ENCODE measurements at regions not wholly inside any gene's neighbourhood (a gene's known extent, or its start where the extent isn't known, plus 50 kb on each side); places are given as distances from the start of the nearest gene placed in this dataset.

DNA sequence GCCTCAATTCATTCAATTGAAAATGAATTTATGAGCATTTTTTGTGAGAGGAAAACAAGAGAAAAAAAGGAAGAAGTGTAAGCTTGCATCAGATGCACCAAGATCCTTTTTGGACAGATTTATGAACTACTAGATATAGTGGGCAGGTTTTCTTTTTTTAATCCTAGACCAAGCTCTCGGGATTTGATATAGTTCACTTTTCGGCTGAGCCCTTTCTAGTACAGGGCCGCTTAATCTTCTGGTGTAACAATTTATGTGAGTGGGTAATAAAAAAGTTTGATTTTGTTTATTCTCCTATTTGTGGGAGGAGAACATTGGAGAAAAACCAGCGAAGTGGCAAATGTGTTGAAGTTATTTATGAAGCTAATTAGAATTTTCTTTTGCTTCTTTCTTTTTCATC, 538.0 kb downstream of the UTRN start:
- no peak for DNase-seq (ENCODE audit: low read depth, low spot score)

DNA sequence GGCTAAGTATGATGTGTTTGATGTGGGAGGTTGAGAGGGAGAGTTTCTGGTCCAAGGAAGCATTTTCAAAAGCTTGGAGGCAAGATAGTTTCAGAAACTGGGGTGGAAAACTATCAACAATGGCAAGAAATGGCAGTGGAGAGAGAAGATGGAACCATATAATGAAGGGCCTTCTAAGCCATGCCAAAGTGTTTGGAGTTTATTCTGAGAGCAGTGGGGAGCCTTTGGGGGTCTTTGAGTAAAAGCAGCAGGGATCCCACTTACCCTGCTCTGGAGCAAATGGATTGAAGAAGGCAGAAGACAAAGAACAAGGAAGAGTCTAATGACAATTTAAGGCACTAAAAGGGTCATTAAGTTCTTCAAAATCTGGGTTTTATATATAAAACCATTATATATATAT, 538.9 kb downstream of the UTRN start:
- DNase-seq (ENCODE audit: low read depth, low spot score): no peak

DNA sequence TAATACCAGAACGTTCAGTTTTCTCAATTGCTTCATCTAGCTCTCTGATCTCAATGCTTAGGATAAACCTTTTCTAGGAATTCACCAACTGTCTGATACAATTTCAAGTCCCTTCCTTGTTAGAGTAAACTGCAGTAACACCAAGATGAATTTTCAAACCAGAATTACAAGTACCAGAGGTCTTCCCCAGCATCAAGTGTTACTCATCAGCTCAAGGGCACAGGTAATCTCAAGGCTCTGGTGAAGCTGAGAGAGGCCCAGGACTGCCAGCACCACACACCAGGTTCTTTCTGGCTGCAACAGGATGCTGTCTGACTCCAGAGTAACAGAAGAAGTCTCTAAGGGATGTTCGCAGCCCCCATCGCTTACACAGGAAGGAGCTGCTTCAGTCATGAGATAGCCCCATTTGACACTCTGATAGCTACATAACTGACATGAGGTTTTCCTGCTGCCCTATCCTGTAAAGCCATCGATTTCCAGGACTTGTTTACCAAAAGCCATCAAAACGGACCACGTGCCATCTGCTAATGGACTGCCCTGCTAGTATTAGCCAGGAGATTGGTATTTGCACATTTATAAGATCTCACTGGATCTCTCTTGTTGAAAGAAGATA, 549.4 kb downstream of the UTRN start:
- DNase-seq (ENCODE audit: low read depth, low spot score): no peak

DNA sequence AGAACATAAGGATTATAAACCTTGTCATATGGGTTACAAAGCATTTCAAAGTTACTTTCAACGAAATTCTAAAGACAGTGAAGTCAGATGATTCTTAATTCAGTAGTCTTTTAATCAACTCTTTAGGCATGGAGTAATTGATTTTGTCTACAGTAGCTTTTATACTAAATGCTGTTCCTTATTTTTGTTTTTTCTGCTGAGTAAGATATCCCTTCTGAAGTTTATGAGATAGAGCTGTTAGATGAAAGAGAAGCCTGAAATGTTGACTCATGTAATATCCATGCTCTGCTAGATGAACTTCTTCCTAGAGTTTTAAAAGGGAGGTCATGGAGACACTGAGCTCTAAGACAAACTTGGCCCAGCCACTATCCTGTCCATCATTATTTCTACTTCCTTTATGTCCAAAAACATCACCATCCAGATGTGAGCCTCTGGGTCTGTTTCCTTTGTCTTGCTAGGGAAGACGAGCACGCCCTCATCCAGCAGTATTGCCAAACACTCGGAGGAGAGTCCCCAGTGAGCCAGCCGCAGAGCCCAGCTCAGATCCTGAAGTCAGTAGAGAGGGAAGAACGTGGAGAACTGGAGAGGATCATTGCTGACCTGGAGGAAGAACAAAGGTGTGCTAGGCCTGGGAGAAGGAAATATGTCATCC, 550.3 kb downstream of the UTRN start:
- no peak for DNase-seq (ENCODE audit: low read depth, low spot score)

DNA sequence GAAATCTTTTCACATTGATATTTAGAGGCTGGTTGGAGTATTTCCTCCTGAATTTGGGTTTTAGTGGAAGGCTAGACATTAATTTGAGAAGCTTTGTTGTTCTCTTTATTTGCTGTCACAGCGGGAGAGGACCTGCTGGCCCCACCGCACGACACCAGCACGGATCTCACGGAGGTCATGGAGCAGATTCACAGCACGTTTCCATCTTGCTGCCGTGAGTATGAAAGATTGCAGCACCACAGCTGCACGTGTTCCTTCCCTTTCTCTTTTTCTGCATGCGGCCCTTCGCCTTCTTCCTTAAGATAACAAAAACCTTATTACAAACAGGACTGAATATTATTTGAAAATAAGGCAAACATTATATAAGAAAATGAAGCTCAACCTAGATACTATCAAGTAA, 555.5 kb downstream of the UTRN start:
- DNase-seq (ENCODE audit: low read depth, low spot score): no peak

DNA sequence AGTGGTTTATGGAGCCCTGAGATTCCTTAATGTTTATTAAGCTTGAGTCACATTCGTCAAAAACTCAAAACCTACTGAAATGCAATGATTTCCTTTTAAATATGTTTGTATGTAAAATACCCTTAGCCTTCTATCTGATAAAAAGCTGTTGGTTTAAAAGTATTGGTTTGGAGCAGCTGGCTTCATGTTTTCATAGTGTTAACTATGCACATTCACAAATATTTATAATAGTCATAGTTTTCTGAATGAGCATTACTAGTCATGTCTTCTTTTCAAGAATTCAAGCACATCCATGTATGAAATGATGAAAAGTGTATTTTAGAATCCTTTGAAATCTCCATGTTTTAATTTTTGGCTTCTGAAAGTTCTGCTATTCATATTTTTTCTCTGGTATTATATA, 558.6 kb downstream of the UTRN start:
- DNase-seq (ENCODE audit: low read depth, low spot score): no peak

DNA sequence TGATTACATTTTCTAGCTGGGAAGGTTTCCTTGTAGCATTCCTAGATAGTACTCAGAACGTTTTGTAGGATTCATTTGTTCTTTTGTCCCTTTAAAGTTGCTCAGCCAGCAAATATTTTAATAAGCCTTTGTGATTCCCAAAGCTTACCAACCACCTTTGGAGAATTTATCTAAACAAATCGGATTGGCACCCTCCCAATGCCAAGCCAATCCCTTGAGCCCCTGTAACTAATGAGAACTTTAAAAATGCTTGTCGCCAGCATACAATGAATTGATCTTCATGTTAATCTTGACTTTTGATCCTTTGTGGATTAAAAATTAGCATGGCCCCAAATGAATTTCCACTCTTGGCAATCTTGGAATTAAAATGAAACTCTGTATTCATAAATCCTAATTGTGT, 559.5 kb downstream of the UTRN start:
- DNase-seq (ENCODE audit: low read depth, low spot score): no peak

DNA sequence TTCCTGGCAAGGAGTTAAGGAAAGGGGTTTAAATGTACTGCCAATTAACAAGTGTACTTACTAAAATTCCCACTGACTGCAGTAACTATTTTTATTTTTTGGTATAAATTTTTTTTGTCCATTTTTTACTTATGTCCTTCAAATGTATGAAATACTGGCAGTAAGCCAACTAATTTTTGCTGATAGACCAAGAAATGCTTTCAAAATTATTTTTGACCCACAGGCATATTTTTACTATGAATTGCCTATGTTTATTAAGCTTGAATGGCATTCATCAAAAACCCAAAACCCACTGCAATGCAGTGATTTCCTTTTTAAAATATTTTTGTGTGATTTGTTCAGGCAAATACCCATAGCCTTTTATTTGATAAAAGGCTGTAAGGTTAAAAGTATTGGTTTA, 560.1 kb downstream of the UTRN start:
- DNase-seq (ENCODE audit: low read depth, low spot score): no peak

DNA sequence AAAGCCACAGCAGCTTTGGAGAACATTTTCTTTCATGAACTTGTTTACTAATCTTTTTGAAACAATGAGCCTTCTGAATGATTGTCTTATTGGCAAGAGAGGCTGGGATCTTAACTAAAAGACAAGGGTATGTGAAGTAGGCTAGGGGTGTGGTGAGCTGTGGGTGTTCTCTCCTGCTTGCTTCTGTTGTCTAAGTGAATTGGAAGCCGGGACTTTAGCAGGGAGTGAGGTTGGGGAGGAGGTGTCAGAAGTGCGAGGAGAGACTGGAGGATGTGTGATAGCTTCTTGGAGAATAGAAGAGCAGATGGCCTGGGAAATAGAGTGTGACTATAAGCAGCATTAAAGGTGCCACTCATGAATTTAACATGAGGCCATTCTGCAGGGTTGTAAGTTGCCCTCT, 562.8 kb downstream of the UTRN start:
- DNase-seq (ENCODE audit: low read depth, low spot score): no peak

DNA sequence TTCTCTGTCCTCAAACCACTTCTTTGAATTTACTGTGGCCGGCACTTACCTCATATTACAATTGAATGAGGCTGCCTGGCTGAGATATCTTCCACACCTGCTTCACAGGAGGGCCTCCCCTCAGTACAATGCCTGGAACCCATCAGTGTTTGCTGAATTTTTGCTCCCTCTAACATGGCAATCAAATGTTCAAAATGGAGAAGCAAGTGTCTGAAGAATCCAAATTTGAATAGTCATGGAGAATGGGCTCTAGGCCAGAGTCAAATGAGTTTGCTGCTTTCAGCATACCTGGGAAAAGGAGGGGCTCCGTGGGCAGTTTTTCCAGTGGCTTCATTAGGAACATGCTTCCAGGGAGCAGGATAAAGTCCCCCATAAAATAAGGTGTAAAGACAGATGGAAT, 564.8 kb downstream of the UTRN start:
- no peak for DNase-seq (ENCODE audit: low read depth, low spot score)

DNA sequence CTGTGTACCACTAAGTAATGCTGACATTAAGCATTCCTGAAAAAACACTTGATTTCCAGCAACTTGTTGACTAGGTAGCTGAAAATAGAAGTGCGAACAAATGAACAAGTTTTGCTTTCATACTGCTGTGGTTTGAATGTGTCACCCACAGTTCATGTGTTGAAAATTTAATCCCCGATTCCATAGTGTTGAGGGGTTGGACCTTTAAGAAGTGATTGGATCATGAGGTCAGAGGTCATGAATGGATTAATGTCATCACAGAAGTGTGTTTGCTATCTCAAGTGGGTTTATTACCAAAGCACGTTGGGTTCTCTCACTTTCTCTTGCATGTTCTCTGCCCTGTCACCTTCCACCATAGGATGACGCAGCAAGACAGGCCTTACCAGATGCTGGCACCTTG, 568.5 kb downstream of the UTRN start:
- DNase-seq (ENCODE audit: low read depth, low spot score): no peak

DNA sequence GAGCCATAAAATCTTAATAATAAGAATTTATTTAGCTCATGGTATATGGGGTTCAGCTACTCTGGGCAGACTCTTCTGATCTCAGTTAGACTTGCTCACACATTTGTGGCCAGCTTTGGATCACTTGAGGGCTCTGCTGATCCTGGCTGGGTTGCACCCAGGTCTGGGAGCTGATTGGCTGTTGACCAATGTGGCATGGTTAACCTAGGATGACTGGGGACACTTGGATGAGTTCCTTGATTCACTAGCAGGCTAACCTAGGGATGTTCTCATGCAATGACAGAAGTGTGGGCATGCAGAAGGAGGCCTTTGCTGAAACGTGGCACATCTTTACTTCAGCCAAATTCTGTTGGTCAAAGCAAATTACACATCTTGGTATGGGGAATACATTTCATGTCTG, 569.5 kb downstream of the UTRN start:
- DNase-seq (ENCODE audit: low read depth, low spot score): no peak

DNA sequence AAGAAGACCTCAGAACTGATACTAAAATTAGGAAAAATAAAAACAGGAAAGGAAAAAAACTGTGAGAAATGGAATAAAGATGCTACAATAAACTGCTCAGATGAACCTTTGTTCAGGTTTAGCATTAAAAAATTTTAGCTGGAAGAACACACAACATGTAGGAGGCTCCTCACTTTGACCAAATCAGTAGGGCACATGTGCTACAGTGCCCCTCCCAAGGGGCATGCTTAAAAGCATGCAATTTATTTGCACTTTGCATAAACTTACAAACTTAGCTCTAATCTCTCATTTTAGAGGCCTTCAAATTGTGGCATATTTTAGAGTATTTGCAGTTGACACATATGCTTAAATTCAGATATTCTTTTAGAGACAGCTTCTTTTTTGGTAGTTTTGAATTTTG, 570.2 kb downstream of the UTRN start:
- DNase-seq (ENCODE audit: low read depth, low spot score): no peak

DNA sequence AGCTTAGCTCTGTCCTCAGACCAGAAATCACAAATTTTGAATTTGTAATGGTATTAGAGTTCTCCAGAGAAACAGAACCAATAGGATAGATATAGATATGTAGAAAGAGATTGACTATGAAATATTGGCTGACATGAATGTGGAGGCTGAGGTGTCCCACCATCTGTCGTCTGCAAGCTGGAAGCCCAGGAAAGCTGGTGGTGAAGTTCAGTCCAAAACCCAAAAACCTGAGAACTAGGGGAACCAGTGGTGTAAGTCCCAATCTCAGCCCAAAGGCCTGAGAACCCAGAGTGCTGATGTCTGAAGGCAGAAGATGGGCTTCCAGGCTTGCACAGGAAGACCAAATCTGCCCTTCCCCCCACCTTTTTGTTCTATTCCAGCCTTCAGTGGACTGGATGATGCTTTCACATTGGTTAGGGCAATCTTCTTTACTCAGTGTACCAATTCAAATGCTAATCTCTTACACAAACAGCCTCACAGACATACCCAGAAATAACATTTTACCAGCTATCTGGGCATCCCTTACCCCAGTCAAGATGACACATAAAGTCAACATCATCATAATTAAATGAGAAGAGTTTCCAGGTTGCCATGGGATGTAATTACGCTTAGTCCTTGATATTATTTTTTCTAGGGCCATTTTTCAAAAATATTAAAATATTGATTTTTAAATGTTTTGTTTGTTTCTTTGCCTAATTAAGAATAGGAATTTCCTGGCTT, 570.8 kb downstream of the UTRN start:
- DNase-seq (ENCODE audit: low read depth, low spot score): no peak

DNA sequence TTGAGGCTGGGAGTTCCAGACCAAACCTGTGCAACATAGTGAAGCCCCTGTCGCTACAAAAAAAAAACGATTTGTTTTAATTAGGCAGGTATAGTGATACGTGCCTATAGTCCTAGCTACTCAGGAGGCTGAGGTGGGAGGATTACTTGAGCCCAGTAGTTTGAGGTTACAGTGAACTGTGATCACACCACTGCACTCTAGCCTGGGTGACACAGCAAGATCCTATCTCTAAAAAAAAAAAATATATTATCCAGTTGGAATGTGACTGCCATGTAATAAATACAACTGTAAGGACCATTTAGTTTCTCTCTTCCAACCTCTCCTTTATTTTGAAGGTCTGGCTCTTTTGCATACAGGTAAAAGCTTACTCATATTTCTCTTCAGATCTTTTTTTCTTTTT, 571.5 kb downstream of the UTRN start:
- DNase-seq (ENCODE audit: low read depth, low spot score): no peak

DNA sequence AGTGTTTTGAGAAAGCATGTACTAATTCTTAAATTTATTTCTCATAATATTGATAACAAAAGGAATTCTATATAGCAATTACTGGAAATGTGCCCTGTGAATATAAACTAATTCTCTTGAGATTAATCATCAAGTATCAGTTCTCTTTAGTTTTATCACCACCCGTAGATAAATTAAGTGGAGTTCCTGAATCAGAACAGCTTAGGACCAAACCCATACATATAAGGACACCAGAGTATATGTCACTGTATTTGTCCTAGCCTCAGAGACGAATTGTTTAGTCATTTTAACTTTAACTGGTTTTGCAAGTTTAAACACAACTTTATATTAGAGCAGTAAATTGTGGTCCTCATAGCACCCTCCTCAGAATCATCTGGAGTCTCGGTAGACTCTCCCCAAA, 572.0 kb downstream of the UTRN start:
- DNase-seq (ENCODE audit: low read depth, low spot score): no peak

DNA sequence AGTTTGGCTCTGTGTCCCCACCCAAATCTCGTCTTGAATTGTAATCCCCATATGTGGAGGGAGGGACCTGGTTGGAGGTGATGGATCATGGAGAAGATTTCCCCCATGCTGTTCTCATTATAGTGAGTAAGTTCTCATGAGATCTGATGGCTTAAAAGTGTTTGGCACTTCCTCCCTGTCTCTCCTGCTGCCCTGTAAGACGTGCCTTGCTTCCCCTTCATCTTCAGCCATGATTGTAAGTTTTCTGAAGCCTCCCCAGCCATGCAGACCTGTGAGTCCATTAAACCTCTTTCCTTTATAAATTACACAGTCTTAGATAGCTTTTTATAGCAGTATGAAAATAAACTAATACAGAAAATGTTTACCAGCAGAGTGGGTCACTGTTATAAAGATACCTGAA, 577.6 kb downstream of the UTRN start:
- no peak for DNase-seq (ENCODE audit: low read depth, low spot score)

DNA sequence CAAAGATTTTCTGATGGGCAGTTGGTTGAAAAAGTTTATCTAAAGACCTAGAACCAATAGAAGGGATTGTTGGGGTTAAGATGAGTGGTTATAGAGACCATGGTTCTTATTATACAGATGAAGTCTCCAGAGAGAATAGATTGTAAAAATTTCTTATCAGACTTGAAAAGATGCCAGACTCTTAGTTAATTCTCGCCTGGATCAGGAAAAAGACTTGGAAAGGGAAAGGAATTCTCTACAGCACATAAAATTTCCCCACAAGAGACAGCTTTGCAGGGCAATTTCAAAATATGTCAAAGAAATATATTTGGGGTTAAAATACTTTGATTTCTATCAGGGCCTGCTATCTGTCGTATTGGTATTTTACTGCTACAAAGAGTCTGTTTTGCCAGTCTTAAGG, 582.6 kb downstream of the UTRN start:
- DNase-seq (ENCODE audit: low read depth, low spot score): no peak

DNA sequence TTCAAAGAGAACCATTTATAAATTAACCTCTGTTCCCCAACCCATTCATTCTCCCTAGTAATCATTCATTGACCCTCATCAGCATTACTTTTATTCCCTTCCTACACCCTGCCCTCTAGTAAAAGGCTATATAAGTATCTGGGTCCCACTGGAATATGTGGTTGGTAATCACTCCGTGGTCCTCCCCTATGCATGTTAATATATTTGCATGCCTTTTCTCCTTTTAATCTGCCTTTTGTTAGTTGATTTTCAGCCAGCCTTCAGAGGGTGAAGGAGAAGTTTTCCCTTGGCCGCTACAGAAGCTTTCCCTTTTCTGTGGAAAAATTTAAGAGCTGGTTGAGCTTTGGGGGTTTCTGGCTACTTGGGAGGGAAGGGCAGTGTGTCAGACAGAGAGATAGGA, 585.6 kb downstream of the UTRN start:
- DNase-seq (ENCODE audit: low read depth, low spot score): no peak

DNA sequence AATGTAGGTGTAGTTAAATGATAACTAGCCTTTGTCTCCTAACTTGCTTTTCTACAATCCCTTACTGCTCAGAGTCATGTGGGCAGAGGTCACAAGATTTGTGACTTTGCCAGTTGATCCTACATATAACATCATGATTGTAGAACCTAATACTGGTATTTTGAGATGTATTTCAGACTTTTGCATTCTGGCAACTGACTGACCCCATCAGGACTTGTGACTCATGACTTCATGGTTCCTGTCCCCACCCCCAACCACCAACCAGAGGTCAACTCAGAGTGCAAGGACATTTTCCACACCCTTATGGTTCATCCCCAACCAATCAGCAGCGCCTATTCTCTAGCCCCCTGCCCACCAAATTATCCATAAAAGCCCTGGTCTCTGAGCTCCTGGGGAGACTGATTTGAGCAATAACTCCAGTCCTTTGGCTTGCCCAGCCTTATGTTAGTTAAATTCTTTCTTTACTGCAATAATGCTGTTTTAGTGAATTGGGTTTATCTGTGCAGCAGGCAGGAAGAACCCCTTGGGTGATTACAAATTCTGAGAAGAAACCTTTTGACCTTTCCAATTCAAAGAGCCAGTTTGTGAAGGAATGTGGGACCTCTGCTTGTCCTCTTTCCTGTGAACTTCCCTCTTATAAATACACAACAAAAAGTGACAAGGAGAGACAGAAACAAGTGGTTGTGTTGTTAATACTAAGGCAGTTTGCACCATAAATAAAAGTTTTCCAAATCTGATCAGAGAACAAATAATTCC, 588.7 kb downstream of the UTRN start:
- DNase-seq (ENCODE audit: low read depth, low spot score): no peak

DNA sequence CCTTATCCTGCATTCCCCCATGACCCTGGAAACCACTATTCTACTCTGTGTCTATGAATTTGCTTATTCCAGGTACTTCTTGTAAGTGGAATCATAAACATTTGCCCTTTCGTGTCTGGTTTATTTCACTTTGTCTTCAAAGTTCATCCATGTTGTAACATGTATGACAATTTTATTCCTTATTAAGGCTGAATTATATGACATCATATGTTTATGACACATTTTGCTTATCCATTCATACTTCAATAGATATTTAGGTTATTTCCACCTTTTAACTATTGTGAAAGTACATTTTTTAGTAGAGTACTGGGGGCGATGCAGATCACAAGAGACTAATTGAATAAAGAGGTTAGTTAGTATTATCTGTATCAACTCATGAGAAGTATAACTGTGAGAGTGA, 591.6 kb downstream of the UTRN start:
- DNase-seq (ENCODE audit: low read depth, low spot score): no peak

DNA sequence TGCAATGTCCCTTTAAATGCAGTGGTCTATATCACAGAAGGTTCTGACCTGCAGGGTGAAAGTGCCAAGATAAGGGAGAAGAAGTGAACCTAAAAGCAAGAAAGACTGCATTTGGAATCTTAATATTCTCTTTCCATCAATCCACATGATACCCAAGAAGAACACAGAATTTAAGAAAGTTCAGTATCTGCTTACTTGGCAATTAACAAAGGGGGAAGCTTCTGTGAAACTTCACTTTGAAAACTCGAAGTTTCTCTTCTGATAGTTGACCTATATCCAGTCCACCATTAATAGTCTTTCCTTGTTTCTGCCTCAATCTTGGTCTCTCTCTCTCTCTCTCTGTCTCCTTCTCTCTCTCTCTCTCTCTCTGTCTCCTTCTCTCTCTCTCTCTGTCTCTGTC, 592.0 kb downstream of the UTRN start:
- no peak for DNase-seq (ENCODE audit: low read depth, low spot score)

DNA sequence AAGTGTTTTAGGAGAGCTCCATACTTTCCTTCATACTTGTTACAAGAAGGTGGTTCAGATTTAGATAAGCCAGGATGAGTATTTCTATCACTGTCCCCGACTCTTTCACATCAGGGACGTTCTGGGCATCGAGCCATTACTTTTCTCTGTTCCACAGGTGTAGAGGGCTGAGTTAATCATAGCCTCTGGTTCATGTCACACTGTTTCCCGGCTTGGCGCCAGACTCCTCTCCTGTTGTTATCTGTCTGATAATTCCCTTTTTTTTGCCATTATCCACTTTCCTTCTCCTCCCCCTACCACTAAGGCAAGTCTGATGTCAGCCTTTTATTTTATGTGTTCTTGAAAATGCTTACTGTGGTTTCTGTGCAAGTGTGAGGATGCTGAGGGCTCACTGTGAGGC, 593.4 kb downstream of the UTRN start:
- DNase-seq (ENCODE audit: low read depth, low spot score): no peak
